Tibial nerve (tissue), 4 donors: ENCODE measurements at regions not wholly inside any gene's neighbourhood (a gene's known extent, or its start where the extent isn't known, plus 50 kb on each side); places are given as distances from the start of the nearest gene placed in this dataset.

ENCODE experiments used
- DNase-seq, 2 donors: peaks; one replicate each; pipeline ENCODE4 v3.0.0-alpha.2; 2019; ENCODE audit warnings: low spot score in 2 of 2
- H3K27ac ChIP-seq, 4 donors: fragments of 200-600 bp; sonication (generic) in 3 of 4; one replicate each; pipeline ENCODE4 v1.5.1; 2017 to 2019; ENCODE audit warnings: mild to moderate bottlenecking in 1 of 4
- H3K27me3 ChIP-seq, 2 donors: fragments of 200-600 bp; sonication (generic) in 1 of 2; one replicate each; pipeline versions ENCODE4 v1.5.1 to v1.6.0; 2017 to 2019
- H3K36me3 ChIP-seq, 3 donors: fragments of 200-600 bp; sonication (generic); one replicate each; pipeline ENCODE4 v1.5.1; 2018 to 2019
- H3K4me1 ChIP-seq, 4 donors: fragments of 200-600 bp; sonication (generic) in 3 of 4; one replicate each; pipeline ENCODE4 v1.5.1; 2017 to 2019
- H3K4me3 ChIP-seq, 4 donors: fragments of 200-600 bp; sonication (generic) in 3 of 4; one replicate each; pipeline ENCODE4 v1.5.1; 2017 to 2019; ENCODE audit warnings: mild to moderate bottlenecking in 1 of 4, moderate library complexity in 1 of 4
- H3K9me3 ChIP-seq, 4 donors: fragments of 200-600 bp; sonication (generic) in 3 of 4; one replicate each; pipeline ENCODE4 v1.5.1; 2017 to 2019
- EP300 ChIP-seq, 2 donors: sonication (generic); formaldehyde crosslinking; IDR thresholded peaks; one replicate each; pipeline ENCODE4 v1.6.1; 2017; ENCODE audit warnings: antibody characterized with exemption in 2 of 2, mild to moderate bottlenecking in 1 of 2
- POLR2A ChIP-seq, 2 donors: fragments of 450-650 bp; IDR thresholded peaks; one replicate each; pipeline ENCODE4 v1.6.1; 2017; ENCODE audit warnings: antibody characterized with exemption in 2 of 2, mild to moderate bottlenecking in 2 of 2, moderate library complexity in 2 of 2
- WGBS, 2 donors: methylation state at CpG; one replicate each; pipeline ENCODE4 v1.1.5; 2018; 5-methylcytosine and 5-hydroxymethylcytosine counted together
- TF ChIP-seq, protein P1 (sequence below), 5 experiments: fragments of 200-600 bp in 3 of 5; fragments of 450-650 bp in 2 of 5; sonication (generic) in 3 of 5; IDR thresholded peaks; one replicate each; pipeline ENCODE4 v1.5.1; 2016 to 2019; ENCODE audit warnings: antibody characterized with exemption in 5 of 5, mild to moderate bottlenecking in 3 of 5, moderate library complexity in 2 of 5

DNA sequence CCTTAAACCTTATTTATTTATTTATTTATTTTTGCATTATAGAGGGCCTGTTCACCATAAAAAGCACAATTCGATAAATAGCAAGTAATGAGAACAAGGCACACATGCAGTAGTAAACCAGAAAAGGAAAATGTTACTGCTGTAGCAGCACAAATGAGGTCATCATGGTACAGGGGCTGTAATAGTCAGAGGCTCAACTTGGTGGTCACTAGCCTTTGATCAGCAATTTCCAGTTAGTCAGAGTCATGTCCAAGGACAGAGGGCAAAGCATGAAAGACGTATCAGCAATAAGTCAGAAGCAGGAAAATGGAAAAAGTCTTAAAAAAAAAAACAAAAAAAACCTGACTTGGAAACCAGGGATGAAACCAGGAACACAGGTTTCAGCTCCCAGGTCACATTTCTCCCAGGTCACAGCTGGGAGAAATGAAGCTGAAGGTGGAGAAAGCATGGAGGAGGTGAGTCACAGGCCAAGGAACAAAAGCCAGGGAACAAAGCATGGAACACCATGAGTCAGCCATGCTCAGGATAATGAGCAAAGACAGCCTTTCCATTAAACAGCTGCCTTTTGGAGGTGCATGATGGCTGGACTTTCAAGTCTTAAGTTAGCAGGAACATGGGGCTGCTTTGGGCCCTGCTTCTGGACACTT is 556.3 kb downstream of the LTN1 start:
- Histone ChIP-seq H3K9me3 (no peaks in the 10 kb centered on the region), H3K27ac (no peak overlapping the region), H3K4me1 (peaks cover 0 to 5% (median 0%) of the 10 kb centered on the region in 4 donors), H3K36me3 (no peaks in the 10 kb centered on the region), H3K4me3 (no peak overlapping the region), H3K27me3 (no peaks in the 10 kb centered on the region)
- DNase-seq, result no peak
- WGBS, 2 donors, result 69 to 75% methylated on average over 2 of the region's 2 CpGs
- no peak for TF ChIP-seq EP300 (IDR thresholded peaks at IDR 0.05)
- TF ChIP-seq, protein P1, sequence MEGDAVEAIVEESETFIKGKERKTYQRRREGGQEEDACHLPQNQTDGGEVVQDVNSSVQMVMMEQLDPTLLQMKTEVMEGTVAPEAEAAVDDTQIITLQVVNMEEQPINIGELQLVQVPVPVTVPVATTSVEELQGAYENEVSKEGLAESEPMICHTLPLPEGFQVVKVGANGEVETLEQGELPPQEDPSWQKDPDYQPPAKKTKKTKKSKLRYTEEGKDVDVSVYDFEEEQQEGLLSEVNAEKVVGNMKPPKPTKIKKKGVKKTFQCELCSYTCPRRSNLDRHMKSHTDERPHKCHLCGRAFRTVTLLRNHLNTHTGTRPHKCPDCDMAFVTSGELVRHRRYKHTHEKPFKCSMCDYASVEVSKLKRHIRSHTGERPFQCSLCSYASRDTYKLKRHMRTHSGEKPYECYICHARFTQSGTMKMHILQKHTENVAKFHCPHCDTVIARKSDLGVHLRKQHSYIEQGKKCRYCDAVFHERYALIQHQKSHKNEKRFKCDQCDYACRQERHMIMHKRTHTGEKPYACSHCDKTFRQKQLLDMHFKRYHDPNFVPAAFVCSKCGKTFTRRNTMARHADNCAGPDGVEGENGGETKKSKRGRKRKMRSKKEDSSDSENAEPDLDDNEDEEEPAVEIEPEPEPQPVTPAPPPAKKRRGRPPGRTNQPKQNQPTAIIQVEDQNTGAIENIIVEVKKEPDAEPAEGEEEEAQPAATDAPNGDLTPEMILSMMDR (IDR thresholded peaks at IDR 0.05), result no peak
- TF ChIP-seq POLR2A (IDR thresholded peaks at IDR 0.05), result no peak

DNA sequence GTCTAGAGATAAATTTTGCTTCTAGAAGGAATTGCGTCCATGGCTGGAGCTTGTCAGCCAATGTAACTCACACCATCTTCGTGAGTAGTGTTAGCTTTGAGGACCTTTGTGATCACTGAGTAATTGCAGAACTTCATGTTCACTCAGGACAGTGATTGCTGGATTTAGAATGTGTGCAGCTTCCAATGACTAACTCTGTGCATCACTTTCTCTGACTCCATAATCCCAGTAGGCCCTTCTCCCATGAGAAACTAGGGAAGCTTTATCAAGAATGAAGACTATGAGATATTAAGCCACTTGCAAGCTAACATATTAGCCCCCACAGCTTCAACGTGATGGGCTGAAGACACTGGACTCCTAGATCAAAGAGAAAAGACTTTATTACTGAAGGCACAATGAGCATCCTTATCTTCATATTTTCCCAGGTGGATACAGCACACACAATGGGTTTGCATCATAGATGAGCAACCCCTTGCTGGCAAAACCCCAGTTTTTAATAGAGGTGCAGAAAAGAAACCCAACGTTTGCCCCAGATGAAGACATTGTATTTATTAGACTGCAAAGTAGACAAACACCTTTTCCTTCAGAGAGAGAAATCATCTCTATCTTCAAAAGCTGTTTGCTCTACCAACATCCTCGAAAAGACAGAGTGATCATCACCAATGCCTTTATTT is 561.0 kb downstream of the LTN1 start:
- DNase-seq, result no peak
- Histone ChIP-seq H3K9me3 (no peaks in the 10 kb centered on the region), H3K27me3 (no peaks in the 10 kb centered on the region), H3K36me3 (no peaks in the 10 kb centered on the region), H3K27ac (no peak overlapping the region), H3K4me3 (no peak overlapping the region), H3K4me1 (no peaks in the 10 kb centered on the region)
- 89% methylated on average over 5 of the region's 5 CpGs for WGBS, 2 donors
- TF ChIP-seq EP300 (IDR thresholded peaks at IDR 0.05), result no peak
- TF ChIP-seq POLR2A (IDR thresholded peaks at IDR 0.05), result no peak
- TF ChIP-seq, protein P1 (IDR thresholded peaks at IDR 0.05), result no peak

DNA sequence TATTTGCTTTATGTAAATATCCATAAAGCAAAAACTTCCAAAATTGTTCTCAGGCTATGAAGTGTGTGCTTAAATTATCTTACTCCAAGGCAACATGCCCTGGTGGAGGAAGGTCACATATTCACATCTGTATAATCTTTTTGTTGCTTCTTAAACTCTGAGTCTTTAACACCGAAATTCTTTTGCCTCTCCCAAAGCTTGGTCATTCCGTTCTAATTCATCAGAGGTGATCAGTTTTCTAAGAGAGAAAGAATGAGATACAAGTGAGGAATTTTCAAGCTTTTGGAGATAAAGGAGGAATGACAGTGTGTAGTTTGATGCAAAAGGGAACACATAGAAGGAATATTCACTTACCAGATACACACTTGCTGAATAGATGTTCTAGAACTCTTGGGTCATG is 561.7 kb downstream of the LTN1 start:
- Histone ChIP-seq H3K4me3 (no peak overlapping the region), H3K9me3 (no peaks in the 10 kb centered on the region), H3K36me3 (no peaks in the 10 kb centered on the region), H3K27me3 (no peaks in the 10 kb centered on the region), H3K4me1 (no peaks in the 10 kb centered on the region), H3K27ac (no peak overlapping the region)
- WGBS, 2 donors, result 84 to 88% methylated on average over 2 of the region's 2 CpGs
- no peak for DNase-seq
- TF ChIP-seq EP300 (IDR thresholded peaks at IDR 0.05) (no peak), POLR2A (IDR thresholded peaks at IDR 0.05) (no peak)
- TF ChIP-seq, protein P1 (IDR thresholded peaks at IDR 0.05), result no peak

DNA sequence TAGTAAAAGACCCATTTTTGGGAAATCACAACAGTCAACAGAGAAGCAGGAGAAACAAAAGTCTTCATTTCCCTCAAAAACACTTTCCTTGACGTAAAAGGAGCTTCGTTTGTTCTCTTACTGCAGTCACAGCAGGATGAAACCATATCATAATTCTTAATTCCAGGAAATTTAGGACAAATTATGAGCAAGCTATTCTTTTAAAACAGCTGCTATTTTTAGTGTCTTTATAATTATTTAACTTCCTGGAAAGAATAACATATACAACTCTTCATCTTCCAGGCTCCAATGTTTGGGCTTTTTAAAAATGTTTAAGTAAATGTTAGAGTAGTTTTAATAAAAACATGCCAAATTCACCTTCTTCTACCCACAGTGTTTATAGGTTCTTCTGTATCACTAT is 563.5 kb downstream of the LTN1 start:
- H3K27ac ChIP-seq, result no peak overlapping the region

More for the DNA sequence above, 563.5 kb downstream of the LTN1 start:
- Histone ChIP-seq H3K9me3 (no peaks in the 10 kb centered on the region), H3K36me3 (no peaks in the 10 kb centered on the region), H3K4me1 (no peaks in the 10 kb centered on the region), H3K27me3 (no peaks in the 10 kb centered on the region), H3K4me3 (no peak overlapping the region)
- 83 to 85% methylated on average over 2 of the region's 2 CpGs for WGBS, 2 donors
- TF ChIP-seq, protein P1 (IDR thresholded peaks at IDR 0.05), result no peak
- no peak for TF ChIP-seq EP300 (IDR thresholded peaks at IDR 0.05)
- no peak for TF ChIP-seq POLR2A (IDR thresholded peaks at IDR 0.05)
- no peak for DNase-seq
